ENCODE measurements at regions not wholly inside any gene's neighbourhood (a gene's known extent, or its start where the extent isn't known, plus 50 kb on each side); places are given as distances from the start of the nearest gene placed in this dataset.
A peak's percentile ranks its signal among the peaks of the same experiment; 100 is the strongest.

- no peaks in the 10 kb centered on the region for H3K27me3 Mint-ChIP-seq
- peaks cover 0 to 4% (median 1%) of the 10 kb centered on the region in 4 donors for H3K4me1 Mint-ChIP-seq
- H3K9me3 ChIP-seq (ENCODE audit: control insufficient read depth in 1 of 2, low read length in 2 of 2), result no peaks in the 10 kb centered on the region
- no peaks in the 10 kb centered on the region for H3K4me1 ChIP-seq (ENCODE audit: insufficient read depth, low read length)
- no peaks in the 10 kb centered on the region for H3K27me3 ChIP-seq (ENCODE audit: insufficient read depth, low read length)
- no peaks in the 10 kb centered on the region for H3K36me3 ChIP-seq (ENCODE audit: insufficient read depth, low read length)
- H3K9me3 Mint-ChIP-seq, result no peaks in the 10 kb centered on the region
- ChIA-PET CTCF (ENCODE audit: partially characterized antibody) (no interaction called here), POLR2A (ENCODE audit: partially characterized antibody) (no interaction called here)
- peaks cover 21 to 48% of the 10 kb centered on the region in 2 donors for H3K36me3 Mint-ChIP-seq
- H3K27ac Mint-ChIP-seq, result no peak overlapping the region
- intact Hi-C loops (cut with micrococcal nuclease), result no loop called here
- no peak overlapping the region for H3K4me3 Mint-ChIP-seq
- DNase-seq, result no peak
- H3K27ac ChIP-seq (ENCODE audit: low read depth, low read length), result no peak overlapping the region
- H3K4me3 ChIP-seq (ENCODE audit: low read length in 2 of 2), result no peak overlapping the region
Measured at GRCh38 chr20:3339076-3339475, 68.4 kb downstream of the DNAAF9 start.

GRCh38 chr20:3334156-3334943, 73.1 kb downstream of the DNAAF9 start:
- H3K27ac ChIP-seq (ENCODE audit: low read depth, low read length), result no peak overlapping the region
- Mint-ChIP-seq H3K36me3 (peaks cover 25 to 37% of the 10 kb centered on the region in 2 donors), H3K4me1 (peaks cover 9 to 15% (median 11%) of the 10 kb centered on the region in 4 donors), H3K9me3 (no peaks in the 10 kb centered on the region), H3K27ac (no peak overlapping the region), H3K27me3 (no peaks in the 10 kb centered on the region), H3K4me3 (no peak overlapping the region)
- CTCF ChIA-PET (ENCODE audit: partially characterized antibody), result interaction anchor here (1.4 to 1.5 kb wide), 2 partner anchors 18 to 20 kb away, joined by 3 to 4 read pairs; no protein-coding TSS in a partner anchor
- H3K27me3 ChIP-seq (ENCODE audit: insufficient read depth, low read length), result no peaks in the 10 kb centered on the region
- no peaks in the 10 kb centered on the region for H3K9me3 ChIP-seq (ENCODE audit: control insufficient read depth in 1 of 2, low read length in 2 of 2)
- POLR2A ChIA-PET (ENCODE audit: partially characterized antibody), result no interaction called here
- intact Hi-C loops (cut with micrococcal nuclease), result no loop called here
- H3K4me1 ChIP-seq (ENCODE audit: insufficient read depth, low read length), result peaks cover 6% of the 10 kb centered on the region
- no peaks in the 10 kb centered on the region for H3K36me3 ChIP-seq (ENCODE audit: insufficient read depth, low read length)
- H3K4me3 ChIP-seq (ENCODE audit: low read length in 2 of 2), result no peak overlapping the region
- no peak for DNase-seq

- Mint-ChIP-seq H3K36me3 (peaks cover 16 to 26% of the 10 kb centered on the region in 2 donors), H3K4me3 (peak overlapping the region in 1 of 8 donors; percentile 20), H3K4me1 (peaks cover 16 to 35% (median 29%) of the 10 kb centered on the region in 4 donors), H3K27me3 (no peaks in the 10 kb centered on the region), H3K27ac (peak overlapping the region; percentile 5 to 73 (median 63)), H3K9me3 (no peaks in the 10 kb centered on the region)
- H3K4me3 ChIP-seq (ENCODE audit: low read length in 2 of 2), result no peak overlapping the region
- POLR2A ChIA-PET (ENCODE audit: partially characterized antibody), result no interaction called here
- H3K27me3 ChIP-seq (ENCODE audit: insufficient read depth, low read length), result no peaks in the 10 kb centered on the region
- intact Hi-C loops (cut with micrococcal nuclease), result no loop called here
- no peak overlapping the region for H3K27ac ChIP-seq (ENCODE audit: low read depth, low read length)
- CTCF ChIA-PET (ENCODE audit: partially characterized antibody), result interaction anchor here (1.0 to 2.5 kb wide), 4 partner anchors 14 to 276 kb away, joined by 3 to 11 read pairs (median 4); no protein-coding TSS in a partner anchor
- peaks cover 24% of the 10 kb centered on the region for H3K4me1 ChIP-seq (ENCODE audit: insufficient read depth, low read length)
- H3K9me3 ChIP-seq (ENCODE audit: control insufficient read depth in 1 of 2, low read length in 2 of 2), result no peaks in the 10 kb centered on the region
- no peaks in the 10 kb centered on the region for H3K36me3 ChIP-seq (ENCODE audit: insufficient read depth, low read length)
- peak in 1 of 5 donors; percentile 19 for DNase-seq
Measured at GRCh38 chr20:3330046-3330741, 77.3 kb downstream of the DNAAF9 start.

- H3K9me3 ChIP-seq (ENCODE audit: control insufficient read depth in 1 of 2, low read length in 2 of 2), result no peaks in the 10 kb centered on the region
- Mint-ChIP-seq H3K9me3 (no peaks in the 10 kb centered on the region), H3K27me3 (no peaks in the 10 kb centered on the region), H3K27ac (peak overlapping the region; percentile 2 to 90 (median 83)), H3K4me3 (peak overlapping the region in 7 of 8 donors; percentile 40 to 76 (median 55)), H3K4me1 (peaks cover 18 to 39% (median 32%) of the 10 kb centered on the region in 4 donors), H3K36me3 (peaks cover 17 to 23% of the 10 kb centered on the region in 2 donors)
- H3K27ac ChIP-seq (ENCODE audit: low read depth, low read length), result no peak overlapping the region
- no peak overlapping the region for H3K4me3 ChIP-seq (ENCODE audit: low read length in 2 of 2)
- peaks cover 24% of the 10 kb centered on the region for H3K4me1 ChIP-seq (ENCODE audit: insufficient read depth, low read length)
- ChIA-PET POLR2A (ENCODE audit: partially characterized antibody) (interaction anchor here (0.7 to 1.1 kb wide), 2 partner anchors 126 to 142 kb away, joined by 3 read pairs; no protein-coding TSS in a partner anchor), CTCF (ENCODE audit: partially characterized antibody) (interaction anchor here (0.6 to 2.5 kb wide), 4 partner anchors 11 to 177 kb away, joined by 3 to 11 read pairs (median 4); no protein-coding TSS in a partner anchor)
- no peaks in the 10 kb centered on the region for H3K27me3 ChIP-seq (ENCODE audit: insufficient read depth, low read length)
- intact Hi-C loops (cut with micrococcal nuclease), result no loop called here
- peak in 4 of 5 donors; percentile 24 to 56 (median 44) for DNase-seq
- H3K36me3 ChIP-seq (ENCODE audit: insufficient read depth, low read length), result no peaks in the 10 kb centered on the region
Measured at GRCh38 chr20:3328501-3328900, 79.0 kb downstream of the DNAAF9 start.

GRCh38 chr20:3326779-3327521, 80.5 kb downstream of the DNAAF9 start:
- CTCF ChIA-PET (ENCODE audit: partially characterized antibody), result no interaction called here

GRCh38 chr20:3325864-3326263, 81.6 kb downstream of the DNAAF9 start:
- Histone ChIP-seq H3K4me1 (ENCODE audit: insufficient read depth, low read length) (peaks cover 24% of the 10 kb centered on the region), H3K9me3 (ENCODE audit: control insufficient read depth in 1 of 2, low read length in 2 of 2) (no peaks in the 10 kb centered on the region), H3K27ac (ENCODE audit: low read depth, low read length) (no peak overlapping the region), H3K36me3 (ENCODE audit: insufficient read depth, low read length) (peaks cover 4% of the 10 kb centered on the region), H3K4me3 (ENCODE audit: low read length in 2 of 2) (no peak overlapping the region), H3K27me3 (ENCODE audit: insufficient read depth, low read length) (no peaks in the 10 kb centered on the region)
- ChIA-PET CTCF (ENCODE audit: partially characterized antibody) (interaction anchor here (1.0 kb wide), 1 partner anchor 9 kb away, joined by 4 read pairs; no protein-coding TSS in a partner anchor), POLR2A (ENCODE audit: partially characterized antibody) (no interaction called here)
- peaks cover 18 to 41% (median 33%) of the 10 kb centered on the region in 4 donors for H3K4me1 Mint-ChIP-seq
- DNase-seq, result no peak
- peaks cover 18 to 20% of the 10 kb centered on the region in 2 donors for H3K36me3 Mint-ChIP-seq
- H3K9me3 Mint-ChIP-seq, result no peaks in the 10 kb centered on the region
- H3K4me3 Mint-ChIP-seq, result no peak overlapping the region
- H3K27ac Mint-ChIP-seq, result peak overlapping the region in 3 of 7 donors; percentile 35 to 69 (median 53)
- H3K27me3 Mint-ChIP-seq, result no peaks in the 10 kb centered on the region
- intact Hi-C loops (cut with micrococcal nuclease), result no loop called here

More at GRCh38 chr20:3326779-3327521, 80.5 kb downstream of the DNAAF9 start:
- Mint-ChIP-seq H3K27me3 (no peaks in the 10 kb centered on the region), H3K4me1 (peaks cover 18 to 41% (median 34%) of the 10 kb centered on the region in 4 donors), H3K27ac (peak overlapping the region in 4 of 7 donors; percentile 58 to 72 (median 70)), H3K36me3 (peaks cover 18 to 21% of the 10 kb centered on the region in 2 donors), H3K9me3 (no peaks in the 10 kb centered on the region), H3K4me3 (no peak overlapping the region)
- H3K9me3 ChIP-seq (ENCODE audit: control insufficient read depth in 1 of 2, low read length in 2 of 2), result no peaks in the 10 kb centered on the region
- no peak overlapping the region for H3K4me3 ChIP-seq (ENCODE audit: low read length in 2 of 2)
- H3K4me1 ChIP-seq (ENCODE audit: insufficient read depth, low read length), result peaks cover 24% of the 10 kb centered on the region
- H3K36me3 ChIP-seq (ENCODE audit: insufficient read depth, low read length), result peaks cover under 1% of the 10 kb centered on the region
- H3K27me3 ChIP-seq (ENCODE audit: insufficient read depth, low read length), result no peaks in the 10 kb centered on the region
- POLR2A ChIA-PET (ENCODE audit: partially characterized antibody), result no interaction called here
- no peak for DNase-seq
- intact Hi-C loops (cut with micrococcal nuclease), result no loop called here
- no peak overlapping the region for H3K27ac ChIP-seq (ENCODE audit: low read depth, low read length)
